Skin of body (tissue), 1 donor: ENCODE measurements at regions not wholly inside any gene's neighbourhood (a gene's known extent, or its start where the extent isn't known, plus 50 kb on each side); places are given as distances from the start of the nearest gene placed in this dataset.

ENCODE experiments used
- DNase-seq: peaks from one replicate; lab custom pipeline; 2025; lab: John Stamatoyannopoulos, UW

- DNase-seq: peak; percentile 83
Measured at GRCh38 chr6:147621263-147621662, 112.8 kb downstream of the SAMD5 start.

- DNase-seq: no peak
Measured at GRCh38 chr6:147621961-147622360, 113.5 kb downstream of the SAMD5 start.

- DNase-seq: peak; percentile 9
Measured at GRCh38 chr6:147624946-147625515, 116.5 kb downstream of the SAMD5 start.

- no peak for DNase-seq
Measured at GRCh38 chr6:147625946-147626345, 117.5 kb downstream of the SAMD5 start.

- no peak for DNase-seq
Measured at GRCh38 chr6:147627411-147627810, 118.9 kb downstream of the SAMD5 start.

GRCh38 chr6:147633191-147633590 is 124.7 kb downstream of the SAMD5 start:
- no peak for DNase-seq

GRCh38 chr6:147637620-147638195 is 129.2 kb downstream of the SAMD5 start:
- no peak for DNase-seq

GRCh38 chr6:147639279-147639678 is 130.8 kb downstream of the SAMD5 start:
- DNase-seq: no peak

- DNase-seq: no peak
Measured at GRCh38 chr6:147640606-147641005, 132.1 kb downstream of the SAMD5 start.

GRCh38 chr6:147641511-147641910 is 133.0 kb downstream of the SAMD5 start:
- DNase-seq: no peak

- peak; percentile 6 for DNase-seq
Measured at GRCh38 chr6:147642458-147642857, 134.0 kb downstream of the SAMD5 start.

GRCh38 chr6:147643341-147644200 is 135.1 kb downstream of the SAMD5 start:
- DNase-seq: no peak

- DNase-seq: peak; percentile 35
Measured at GRCh38 chr6:147648916-147649315, 140.4 kb downstream of the SAMD5 start.

- DNase-seq: peak; percentile 30
Measured at GRCh38 chr6:147651249-147652063, 143.0 kb downstream of the SAMD5 start.

GRCh38 chr6:147653631-147654030 is 145.1 kb downstream of the SAMD5 start:
- no peak for DNase-seq

- no peak for DNase-seq
Measured at GRCh38 chr6:147654103-147654845, 145.8 kb downstream of the SAMD5 start.

- DNase-seq: no peak
Measured at GRCh38 chr6:147660334-147661311, 152.1 kb downstream of the SAMD5 start.

GRCh38 chr6:147662646-147663045 is 154.2 kb downstream of the SAMD5 start:
- no peak for DNase-seq

- no peak for DNase-seq
Measured at GRCh38 chr6:147664092-147664491, 155.6 kb downstream of the SAMD5 start.

GRCh38 chr6:147666255-147666654 is 157.8 kb downstream of the SAMD5 start:
- DNase-seq: peak; percentile 64
